Esophagus squamous epithelium (tissue), 5 donors: ENCODE measurements at regions not wholly inside any gene's neighbourhood (a gene's known extent, or its start where the extent isn't known, plus 50 kb on each side); places are given as distances from the start of the nearest gene placed in this dataset.
A peak's percentile ranks its signal among the peaks of the same experiment; 100 is the strongest.

Experiments
- DNase-seq: peaks from one replicate; lab custom pipeline; 2025; lab: John Stamatoyannopoulos, UW
- H3K27ac ChIP-seq, 4 donors: fragments of 200-600 bp; sonication (generic); one replicate each; pipeline ENCODE4 v1.5.1; 2016 to 2019; ENCODE audit warnings: mild to moderate bottlenecking in 1 of 4
- H3K27me3 ChIP-seq, 4 donors: fragments of 200-600 bp; sonication (generic); 1 replicate in 3 of 4; 2 replicates in 1 of 4; pipeline versions ENCODE4 v1.5.1 to v1.6.0; 2017 to 2021; ENCODE audit warnings: antibody characterized with exemption in 1 of 4
- H3K36me3 ChIP-seq, 3 donors: fragments of 200-600 bp; sonication (generic); one replicate each; pipeline ENCODE4 v1.5.1; 2016 to 2019
- H3K4me1 ChIP-seq, 3 donors: fragments of 200-600 bp; sonication (generic); one replicate each; pipeline ENCODE4 v1.5.1; 2017 to 2019
- H3K4me3 ChIP-seq, 4 donors: fragments of 200-600 bp; sonication (generic); 1 replicate in 3 of 4; 2 replicates in 1 of 4; pipeline ENCODE4 v1.5.1; 2016 to 2019; ENCODE audit warnings: mild to moderate bottlenecking in 2 of 4, moderate library complexity in 1 of 4
- H3K9me3 ChIP-seq, 3 donors: fragments of 200-600 bp; sonication (generic); one replicate each; pipeline ENCODE4 v1.5.1; 2016 to 2019
- POLR2A ChIP-seq, 4 donors: fragments of 450-650 bp; IDR thresholded peaks; one replicate each; pipeline ENCODE4 v1.6.1; 2017; ENCODE audit warnings: antibody characterized with exemption in 4 of 4, mild to moderate bottlenecking in 4 of 4, moderate library complexity in 3 of 4
- WGBS, 2 donors: methylation state at CpG; one replicate each; pipeline ENCODE4 v1.1.5; 2018; 5-methylcytosine and 5-hydroxymethylcytosine counted together
- intact Hi-C: fragments of 100-400 bp; cut with DNase I; formaldehyde crosslinking; loops from one replicate; pipeline ENCODE4 v1.15.0; 2022
- TF ChIP-seq, protein P1 (sequence below), 6 experiments: fragments of 450-650 bp in 4 of 6; fragments of 200-600 bp in 2 of 6; sonication (generic) in 2 of 6; IDR thresholded peaks; one replicate each; pipeline ENCODE4 v1.5.1; 2016 to 2019; ENCODE audit warnings: antibody characterized with exemption in 6 of 6, mild to moderate bottlenecking in 4 of 6, moderate library complexity in 4 of 6
- donor health status: DM: yes; HTN: yes; CAD: no.

DNA sequence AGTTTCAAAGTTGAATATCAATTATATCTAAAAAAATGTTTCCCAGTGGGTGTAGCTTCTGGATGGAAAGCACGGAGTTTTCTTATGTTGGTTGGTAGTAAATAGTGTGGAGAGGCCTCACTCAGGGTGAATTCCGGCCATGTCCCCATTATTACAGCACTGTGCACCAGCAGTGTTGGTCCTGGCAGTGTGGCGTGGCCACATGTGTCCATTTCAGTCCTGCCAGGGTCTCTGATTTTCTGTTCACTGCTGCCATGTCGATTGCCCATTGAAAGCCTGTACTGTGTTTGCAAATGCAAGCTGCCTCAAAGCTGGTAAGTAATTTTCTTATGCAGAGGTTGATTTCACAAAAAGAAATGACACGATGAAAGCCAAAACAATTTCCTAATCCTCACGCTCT lies 386.2 kb downstream of the GALR1 start:
- Histone ChIP-seq H3K9me3 (no peaks in the 10 kb centered on the region), H3K36me3 (no peaks in the 10 kb centered on the region), H3K27me3 (no peaks in the 10 kb centered on the region), H3K4me3 (no peak overlapping the region), H3K27ac (peak overlapping the region in 1 of 4 donors; percentile 26), H3K4me1 (peaks cover 0 to 4% (median 0%) of the 10 kb centered on the region in 3 donors)
- intact Hi-C loops = no loop called here
- TF ChIP-seq, protein P1, sequence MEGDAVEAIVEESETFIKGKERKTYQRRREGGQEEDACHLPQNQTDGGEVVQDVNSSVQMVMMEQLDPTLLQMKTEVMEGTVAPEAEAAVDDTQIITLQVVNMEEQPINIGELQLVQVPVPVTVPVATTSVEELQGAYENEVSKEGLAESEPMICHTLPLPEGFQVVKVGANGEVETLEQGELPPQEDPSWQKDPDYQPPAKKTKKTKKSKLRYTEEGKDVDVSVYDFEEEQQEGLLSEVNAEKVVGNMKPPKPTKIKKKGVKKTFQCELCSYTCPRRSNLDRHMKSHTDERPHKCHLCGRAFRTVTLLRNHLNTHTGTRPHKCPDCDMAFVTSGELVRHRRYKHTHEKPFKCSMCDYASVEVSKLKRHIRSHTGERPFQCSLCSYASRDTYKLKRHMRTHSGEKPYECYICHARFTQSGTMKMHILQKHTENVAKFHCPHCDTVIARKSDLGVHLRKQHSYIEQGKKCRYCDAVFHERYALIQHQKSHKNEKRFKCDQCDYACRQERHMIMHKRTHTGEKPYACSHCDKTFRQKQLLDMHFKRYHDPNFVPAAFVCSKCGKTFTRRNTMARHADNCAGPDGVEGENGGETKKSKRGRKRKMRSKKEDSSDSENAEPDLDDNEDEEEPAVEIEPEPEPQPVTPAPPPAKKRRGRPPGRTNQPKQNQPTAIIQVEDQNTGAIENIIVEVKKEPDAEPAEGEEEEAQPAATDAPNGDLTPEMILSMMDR (IDR thresholded peaks at IDR 0.05) = no peak
- no peak for TF ChIP-seq POLR2A (IDR thresholded peaks at IDR 0.05)
- WGBS, 2 donors = 65 to 66% methylated on average over 5 to 6 of the region's 6 CpGs
- DNase-seq = no peak

DNA sequence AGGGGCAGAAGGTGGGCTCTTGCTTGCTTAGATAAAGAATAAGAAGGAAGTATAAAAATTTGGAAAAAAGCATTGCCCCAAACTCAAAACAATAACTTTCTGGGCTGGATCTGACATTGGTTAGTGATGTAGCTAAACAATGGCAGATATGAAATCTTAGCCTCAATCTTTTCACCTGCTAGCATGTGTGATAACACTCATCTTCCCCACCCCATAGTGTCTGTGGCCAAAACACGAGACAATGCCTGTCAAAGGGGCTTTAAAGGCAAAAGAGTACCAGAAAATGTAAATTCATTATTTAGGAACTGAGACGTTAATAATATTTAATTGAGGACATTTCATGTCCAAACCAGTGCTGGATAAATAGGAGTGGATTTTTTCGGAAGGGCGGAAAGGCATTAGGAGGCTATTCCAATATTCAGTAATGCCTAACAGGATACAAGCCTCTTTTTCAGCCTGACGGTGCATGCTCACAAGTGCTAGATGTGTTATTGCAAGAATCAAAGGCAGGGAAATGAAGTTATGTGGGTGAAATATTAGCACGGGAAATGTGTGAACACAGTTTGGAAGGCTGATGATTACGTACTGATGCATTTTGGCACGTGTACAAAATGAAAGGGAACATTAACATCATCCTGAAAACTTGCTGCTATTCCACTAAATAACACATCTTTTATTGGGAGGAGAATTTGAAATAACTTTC lies 395.7 kb downstream of the GALR1 start:
- no peaks in the 10 kb centered on the region for H3K4me1 ChIP-seq
- no peak overlapping the region for H3K27ac ChIP-seq
- peaks cover 0 to 5% (median 0%) of the 10 kb centered on the region in 3 donors for H3K9me3 ChIP-seq
- DNase-seq = no peak
- no peak overlapping the region for H3K4me3 ChIP-seq
- TF ChIP-seq, protein P1 (IDR thresholded peaks at IDR 0.05) = no peak
- no peak for TF ChIP-seq POLR2A (IDR thresholded peaks at IDR 0.05)
- intact Hi-C loops = no loop called here
- H3K27me3 ChIP-seq = no peaks in the 10 kb centered on the region
- WGBS, 2 donors = 60 to 63% methylated on average over 8 of the region's 8 CpGs
- no peaks in the 10 kb centered on the region for H3K36me3 ChIP-seq

DNA sequence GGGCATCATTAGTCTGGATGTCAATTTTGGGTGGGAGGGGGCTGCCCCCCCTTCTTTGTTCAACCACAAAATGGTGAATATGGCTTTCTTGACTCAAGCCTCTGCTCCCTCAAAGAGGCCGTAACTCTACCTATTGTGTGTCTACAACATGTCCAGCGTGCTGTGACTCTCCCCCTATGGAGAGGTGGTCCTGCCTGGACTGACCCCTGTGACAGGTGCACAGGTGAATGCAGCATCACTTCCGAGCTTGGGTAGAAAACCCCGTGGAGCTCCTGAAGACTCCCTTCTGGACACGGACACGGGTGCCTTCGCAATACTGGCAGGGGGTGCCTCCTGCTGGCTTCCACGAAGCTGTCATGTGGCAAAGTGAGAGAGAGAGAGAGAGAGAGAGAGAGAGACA lies 397.8 kb downstream of the GALR1 start:
- Histone ChIP-seq H3K36me3 (no peaks in the 10 kb centered on the region), H3K4me1 (peaks cover 0 to 6% (median 3%) of the 10 kb centered on the region in 3 donors), H3K27ac (no peak overlapping the region), H3K4me3 (no peak overlapping the region), H3K27me3 (peaks cover 0 to 10% (median 0%) of the 10 kb centered on the region in 4 donors), H3K9me3 (peaks cover 0 to 5% (median 0%) of the 10 kb centered on the region in 3 donors)
- no peak for TF ChIP-seq POLR2A (IDR thresholded peaks at IDR 0.05)
- TF ChIP-seq, protein P1 (IDR thresholded peaks at IDR 0.05) = no peak
- DNase-seq = no peak
- WGBS, 2 donors = 60 to 64% methylated on average over 3 to 8 of the region's 8 CpGs
- intact Hi-C loops = no loop called here

DNA sequence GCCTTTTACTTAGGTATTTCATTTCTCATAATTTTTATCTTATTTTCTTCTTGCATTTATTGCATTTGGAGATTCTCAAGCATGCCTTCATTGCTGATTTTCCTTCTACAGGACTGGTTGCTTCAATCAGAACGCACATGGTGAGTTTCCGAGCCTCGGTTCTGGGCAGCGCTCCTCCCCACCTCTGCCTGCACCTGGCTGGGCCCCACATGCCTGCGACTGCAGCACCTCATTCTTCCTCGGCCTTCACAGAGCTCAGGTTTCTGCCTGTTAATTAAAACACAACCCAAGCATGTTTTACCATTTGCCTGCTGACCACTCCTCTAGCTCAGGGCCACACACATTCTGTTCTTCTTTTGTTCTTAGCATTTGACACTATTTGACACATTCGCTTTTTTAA lies 398.8 kb downstream of the GALR1 start:
- Histone ChIP-seq H3K27me3 (peaks cover 0 to 10% (median 0%) of the 10 kb centered on the region in 4 donors), H3K27ac (no peak overlapping the region), H3K9me3 (no peaks in the 10 kb centered on the region), H3K4me1 (peaks cover 0 to 6% (median 3%) of the 10 kb centered on the region in 3 donors), H3K4me3 (no peak overlapping the region), H3K36me3 (no peaks in the 10 kb centered on the region)
- no peak for DNase-seq
- WGBS, 2 donors = 54 to 56% methylated on average over 7 of the region's 7 CpGs
- intact Hi-C loops = no loop called here
- TF ChIP-seq POLR2A (IDR thresholded peaks at IDR 0.05) = no peak
- TF ChIP-seq, protein P1 (IDR thresholded peaks at IDR 0.05) = no peak

DNA sequence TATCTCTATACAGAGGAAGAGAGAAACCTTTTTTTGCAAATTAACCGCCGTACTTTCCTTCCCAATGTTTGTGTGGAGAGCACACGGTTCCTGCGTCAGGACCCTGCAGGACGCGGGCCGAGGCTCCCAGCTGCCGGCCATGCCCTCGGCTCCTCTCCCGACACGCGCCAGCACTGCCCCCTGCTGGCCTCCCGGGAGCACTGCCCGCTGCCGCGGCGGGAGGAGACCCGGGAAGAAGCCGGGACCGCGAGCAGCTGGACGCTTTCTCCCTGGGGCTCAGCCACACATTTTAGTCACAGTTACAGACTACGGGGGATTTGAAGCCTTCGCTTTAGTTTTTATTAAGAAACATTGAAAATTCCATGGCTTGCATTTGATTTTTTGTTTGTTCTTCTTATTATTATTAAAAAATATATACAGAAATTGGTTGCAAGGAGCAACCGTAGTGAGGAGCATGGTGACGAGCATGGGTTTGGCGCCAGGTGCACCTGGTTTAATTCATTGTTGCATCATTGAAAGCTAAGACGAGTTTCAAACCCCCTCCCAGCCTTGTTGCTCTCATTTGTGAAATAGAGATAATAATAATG lies 401.2 kb downstream of the GALR1 start:
- TF ChIP-seq, protein P1 (IDR thresholded peaks at IDR 0.05) = peak; percentile 33 to 74 (median 60)
- TF ChIP-seq POLR2A (IDR thresholded peaks at IDR 0.05) = no peak
- DNase-seq = no peak
- intact Hi-C loops = no loop called here
- 13 to 16% methylated on average over 15 to 27 of the region's 28 CpGs for WGBS, 2 donors
- Histone ChIP-seq H3K27ac (no peak overlapping the region), H3K27me3 (peaks cover 0 to 10% (median 0%) of the 10 kb centered on the region in 4 donors), H3K36me3 (no peaks in the 10 kb centered on the region), H3K4me3 (no peak overlapping the region), H3K4me1 (peaks cover 0 to 6% (median 3%) of the 10 kb centered on the region in 3 donors), H3K9me3 (no peaks in the 10 kb centered on the region)
